Hepatic stellate cell (primary cell): ENCODE measurements at regions not wholly inside any gene's neighbourhood (a gene's known extent, or its start where the extent isn't known, plus 50 kb on each side); places are given as distances from the start of the nearest gene placed in this dataset.

Experiments
- DNase-seq: peaks from one replicate; pipeline ENCODE4 v3.0.0; 2011; ENCODE audit warnings: low spot score

GRCh38 chr1:213650603-213651002, 337.2 kb upstream of the PROX1 start:
- no peak for DNase-seq

- no peak for DNase-seq
Measured at GRCh38 chr1:213651077-213651476, 336.7 kb upstream of the PROX1 start.

GRCh38 chr1:213652109-213652508, 335.7 kb upstream of the PROX1 start:
- DNase-seq, result no peak

- DNase-seq, result no peak
Measured at GRCh38 chr1:213656039-213656438, 331.7 kb upstream of the PROX1 start.

GRCh38 chr1:213656503-213656902, 331.3 kb upstream of the PROX1 start:
- no peak for DNase-seq

- no peak for DNase-seq
Measured at GRCh38 chr1:213657013-213657412, 330.8 kb upstream of the PROX1 start.

- DNase-seq, result no peak
Measured at GRCh38 chr1:213657879-213658278, 329.9 kb upstream of the PROX1 start.

GRCh38 chr1:213658457-213658856, 329.3 kb upstream of the PROX1 start:
- DNase-seq, result no peak

GRCh38 chr1:213659580-213660547, 327.9 kb upstream of the PROX1 start:
- no peak for DNase-seq

GRCh38 chr1:213661302-213661701, 326.5 kb upstream of the PROX1 start:
- DNase-seq, result no peak

GRCh38 chr1:213666113-213666512, 321.7 kb upstream of the PROX1 start:
- no peak for DNase-seq

GRCh38 chr1:213666922-213667321, 320.9 kb upstream of the PROX1 start:
- DNase-seq, result no peak

GRCh38 chr1:213669512-213669911, 318.3 kb upstream of the PROX1 start:
- DNase-seq, result no peak

GRCh38 chr1:213669964-213670691, 317.6 kb upstream of the PROX1 start:
- DNase-seq, result no peak

- DNase-seq, result no peak
Measured at GRCh38 chr1:213670692-213671023, 317.1 kb upstream of the PROX1 start.

GRCh38 chr1:213675043-213675442, 312.7 kb upstream of the PROX1 start:
- no peak for DNase-seq

- DNase-seq, result no peak
Measured at GRCh38 chr1:213676736-213677135, 311.0 kb upstream of the PROX1 start.

GRCh38 chr1:213678348-213678747, 309.4 kb upstream of the PROX1 start:
- no peak for DNase-seq

- no peak for DNase-seq
Measured at GRCh38 chr1:213678753-213679152, 309.0 kb upstream of the PROX1 start.

- DNase-seq, result no peak
Measured at GRCh38 chr1:213679153-213679552, 308.6 kb upstream of the PROX1 start.

GRCh38 chr1:213680677-213681325, 307.0 kb upstream of the PROX1 start:
- DNase-seq, result no peak

- DNase-seq, result no peak
Measured at GRCh38 chr1:213681788-213682340, 305.9 kb upstream of the PROX1 start.

GRCh38 chr1:213683529-213683928, 304.2 kb upstream of the PROX1 start:
- no peak for DNase-seq
